DND-41 (cell line): ENCODE measurements at regions not wholly inside any gene's neighbourhood (a gene's known extent, or its start where the extent isn't known, plus 50 kb on each side); places are given as distances from the start of the nearest gene placed in this dataset.

Experiments
- ATAC-seq: fragments of 200-7000 bp; cut with Tn5 transposase; 3 replicates; pipeline ENCODE4 v1.9.1; 2021; ENCODE audit warnings: low read depth; ENCODE audit not compliant: insufficient read depth
- DNase-seq: peaks from one replicate; pipeline ENCODE4 v3.0.0-alpha.2; 2020
- H2AFZ ChIP-seq: 2 replicates; pipeline ENCODE4 v1.6.0; 2012; ENCODE audit warnings: low read depth, low read length
- H3K27ac ChIP-seq: 2 replicates; pipeline ENCODE4 v1.5.1; 2012; ENCODE audit warnings: low read length, inconsistent platforms
- H3K27me3 ChIP-seq: fragments of 200-600 bp; sonication (generic); 2 replicates; pipeline ENCODE4 v1.6.0; 2012; ENCODE audit warnings: low read length, mild to moderate bottlenecking, inconsistent platforms; ENCODE audit not compliant: insufficient read depth, poor library complexity
- H3K36me3 ChIP-seq: 2 replicates; pipeline ENCODE4 v1.5.1; 2012; ENCODE audit warnings: low read length, inconsistent platforms; ENCODE audit not compliant: insufficient read depth
- H3K4me1 ChIP-seq: 2 replicates; pipeline ENCODE4 v1.5.1; 2012; ENCODE audit warnings: mild to moderate bottlenecking, low read length; ENCODE audit not compliant: insufficient read depth
- H3K4me2 ChIP-seq: 2 replicates; pipeline ENCODE4 v1.6.0; 2012; ENCODE audit warnings: mild to moderate bottlenecking, moderate library complexity, low read length, inconsistent platforms; ENCODE audit not compliant: insufficient read depth
- H3K4me3 ChIP-seq, 2 experiments: fragments of 200-600 bp in 1 of 2; shearing (Covaris generic) in 1 of 2; 2 replicates each; pipeline ENCODE4 v1.5.1; 2012 to 2016; ENCODE audit warnings: inconsistent platforms in 2 of 2, low read length in 2 of 2, mild to moderate bottlenecking in 2 of 2, low read depth in 1 of 2, moderate library complexity in 1 of 2
- H3K79me2 ChIP-seq: 2 replicates; pipeline ENCODE4 v1.6.0; 2012; ENCODE audit warnings: low read length, inconsistent platforms; ENCODE audit not compliant: insufficient read depth
- H3K9ac ChIP-seq: 2 replicates; pipeline ENCODE4 v1.6.0; 2012; ENCODE audit warnings: low read depth, mild to moderate bottlenecking, inconsistent platforms, low read length, moderate library complexity
- H3K9me3 ChIP-seq: 2 replicates; pipeline ENCODE4 v1.5.1; 2012; ENCODE audit warnings: low read length, moderate library complexity, mild to moderate bottlenecking, inconsistent platforms; ENCODE audit not compliant: insufficient read depth, severe bottlenecking
- H4K20me1 ChIP-seq: 2 replicates; pipeline ENCODE4 v1.6.0; 2012; ENCODE audit warnings: low read length; ENCODE audit not compliant: insufficient read depth
- CTCF ChIP-seq: IDR thresholded peaks from 2 replicates; pipeline ENCODE4 v1.5.1; 2012; ENCODE audit warnings: borderline replicate concordance, low read length, moderate library complexity, mild to moderate bottlenecking; ENCODE audit not compliant: poor library complexity, severe bottlenecking; ENCODE audit errors: extremely low read depth
- EZH2 ChIP-seq: IDR thresholded peaks from 3 replicates; pipeline ENCODE4 v1.6.1; 2012; ENCODE audit warnings: borderline replicate concordance, low read depth, mild to moderate bottlenecking, moderate library complexity, low read length, inconsistent platforms; ENCODE audit not compliant: severe bottlenecking

- no peaks in the 10 kb centered on the region for H3K79me2 ChIP-seq
- DNase-seq (no peak), ATAC-seq (no peak)
- no peak overlapping the region for H3K9ac ChIP-seq
- no peaks in the 10 kb centered on the region for H3K36me3 ChIP-seq
- no peaks in the 10 kb centered on the region for H4K20me1 ChIP-seq
- H3K9me3 ChIP-seq, result no peaks in the 10 kb centered on the region
- H3K4me2 ChIP-seq, result no peak overlapping the region
- H3K27ac ChIP-seq, result no peak overlapping the region
- no peaks in the 10 kb centered on the region for H3K4me1 ChIP-seq
- no peak overlapping the region for H3K4me3 ChIP-seq
- TF ChIP-seq EZH2, result no peak
- no peaks in the 10 kb centered on the region for H3K27me3 ChIP-seq
- no peak overlapping the region for H2AFZ ChIP-seq
Observed at GRCh38 chr7:136635751-136636150, 232.7 kb upstream of the CHRM2 start.

GRCh38 chr7:136618818-136619217 lies 249.6 kb upstream of the CHRM2 start:
- Histone ChIP-seq H3K36me3 (no peaks in the 10 kb centered on the region), H3K4me1 (no peaks in the 10 kb centered on the region), H3K27me3 (no peaks in the 10 kb centered on the region), H3K79me2 (no peaks in the 10 kb centered on the region), H2AFZ (no peak overlapping the region), H3K27ac (no peak overlapping the region), H3K9ac (no peak overlapping the region), H3K4me3 (no peak overlapping the region), H3K4me2 (no peak overlapping the region), H4K20me1 (no peaks in the 10 kb centered on the region), H3K9me3 (no peaks in the 10 kb centered on the region)
- ATAC-seq (no peak), DNase-seq (no peak)
- no peak for TF ChIP-seq CTCF
- no peak for TF ChIP-seq EZH2

- ATAC-seq (no peak), DNase-seq (no peak)
- Histone ChIP-seq H3K27ac (no peak overlapping the region), H4K20me1 (no peaks in the 10 kb centered on the region), H3K4me3 (no peak overlapping the region), H3K79me2 (no peaks in the 10 kb centered on the region), H3K36me3 (no peaks in the 10 kb centered on the region), H3K27me3 (no peaks in the 10 kb centered on the region), H3K4me2 (no peak overlapping the region), H3K9ac (no peak overlapping the region), H3K9me3 (no peaks in the 10 kb centered on the region), H2AFZ (no peak overlapping the region), H3K4me1 (no peaks in the 10 kb centered on the region)
- TF ChIP-seq EZH2, result no peak
- no peak for TF ChIP-seq CTCF
Observed at GRCh38 chr7:136617176-136617575, 251.3 kb upstream of the CHRM2 start.

- Histone ChIP-seq H3K79me2 (no peaks in the 10 kb centered on the region), H3K36me3 (no peaks in the 10 kb centered on the region)
- no peak for ATAC-seq
Observed at GRCh38 chr7:136605532-136606329, 262.7 kb upstream of the CHRM2 start.

More at GRCh38 chr7:136605532-136606329, 262.7 kb upstream of the CHRM2 start:
- H3K4me3 ChIP-seq, result no peak overlapping the region
- H4K20me1 ChIP-seq, result no peaks in the 10 kb centered on the region
- H3K4me2 ChIP-seq, result no peak overlapping the region
- no peak for TF ChIP-seq CTCF
- no peak for TF ChIP-seq EZH2
- DNase-seq, result no peak
- no peak overlapping the region for H2AFZ ChIP-seq
- H3K9me3 ChIP-seq, result no peaks in the 10 kb centered on the region
- H3K27ac ChIP-seq, result no peak overlapping the region
- no peak overlapping the region for H3K9ac ChIP-seq
- H3K4me1 ChIP-seq, result no peaks in the 10 kb centered on the region
- H3K27me3 ChIP-seq, result no peaks in the 10 kb centered on the region
